Activated CD4-positive, alpha-beta T cell treated with anti-CD3 and anti-CD28 coated beads for 48 hours (primary cell): ENCODE measurements at regions not wholly inside any gene's neighbourhood (a gene's known extent, or its start where the extent isn't known, plus 50 kb on each side); places are given as distances from the start of the nearest gene placed in this dataset.
"Not testable (repeated sequence)": the region's sequence is repeated elsewhere in the genome, so short reads cannot be mapped to it uniquely, and the experiment has no call there.

Experiments
- DNase-seq: peaks from one replicate; pipeline ENCODE4 v3.0.0-alpha.2; 2020

- no peak for DNase-seq
Observed at GRCh38 chr11:88061111-88061510, 114.1 kb downstream of the RAB38 start.

DNA sequence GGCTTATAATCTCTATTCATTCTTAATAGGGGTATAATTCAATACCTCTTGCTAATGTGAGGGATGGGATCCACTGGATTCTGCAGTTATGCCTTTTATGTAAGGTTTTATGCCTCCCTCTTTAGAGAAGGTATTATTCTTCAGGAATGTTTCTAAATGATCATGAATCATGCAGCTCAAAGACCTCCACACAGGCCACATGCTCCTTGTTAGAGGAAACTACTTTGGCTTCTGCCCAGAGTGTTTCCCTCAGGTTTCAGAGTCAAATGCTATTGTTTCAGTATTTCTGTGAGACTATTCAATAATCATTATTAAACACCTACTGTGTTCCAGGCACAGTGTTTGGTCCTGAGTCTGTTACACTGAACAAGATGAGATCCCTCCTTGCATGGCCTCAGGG, 115.9 kb downstream of the RAB38 start:
- no peak for DNase-seq

DNA sequence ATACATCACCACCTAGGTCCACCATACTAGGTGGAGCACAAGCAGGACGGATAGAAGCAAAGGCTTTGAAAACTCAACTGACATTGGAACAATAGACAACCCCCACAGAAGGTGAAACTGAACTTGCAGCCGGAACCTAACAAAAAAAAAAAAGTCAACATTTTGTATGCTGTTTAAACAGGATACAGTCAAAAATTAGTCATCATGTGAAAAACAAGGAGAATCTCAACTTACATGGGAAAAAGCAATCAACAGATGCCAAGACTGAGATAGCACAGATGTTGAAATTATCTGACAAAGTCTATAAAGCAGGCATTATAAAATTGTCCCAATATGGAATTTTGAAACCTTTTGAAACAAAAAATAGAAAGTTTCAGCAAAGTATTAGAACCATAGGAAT, 123.8 kb downstream of the RAB38 start:
- DNase-seq, result no peak

GRCh38 chr11:88050247-88050646, 125.0 kb downstream of the RAB38 start:
- no peak for DNase-seq

DNA sequence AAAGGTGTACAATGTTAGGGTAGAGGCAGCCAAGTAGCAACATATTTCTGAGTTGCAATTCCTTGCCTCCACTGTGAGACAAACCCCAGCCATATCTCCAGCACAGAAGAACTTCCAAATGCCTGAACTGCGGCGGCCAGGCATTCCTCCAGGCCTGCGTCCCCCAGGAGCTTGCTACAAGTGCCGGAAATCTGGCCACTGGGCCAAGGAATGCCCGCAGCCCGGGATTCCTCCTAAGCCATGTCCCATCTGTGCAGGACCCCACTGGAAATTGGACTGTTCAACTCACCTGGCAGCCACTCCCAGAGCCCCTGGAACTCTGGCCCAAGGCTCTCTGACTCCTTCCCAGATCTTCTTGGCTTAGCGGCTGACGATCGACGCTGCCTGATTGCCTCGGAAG, 130.0 kb downstream of the RAB38 start:
- not testable (repeated sequence) for DNase-seq

- DNase-seq, result not testable (repeated sequence)
Observed at GRCh38 chr11:88044658-88045057, 130.6 kb downstream of the RAB38 start.

DNA sequence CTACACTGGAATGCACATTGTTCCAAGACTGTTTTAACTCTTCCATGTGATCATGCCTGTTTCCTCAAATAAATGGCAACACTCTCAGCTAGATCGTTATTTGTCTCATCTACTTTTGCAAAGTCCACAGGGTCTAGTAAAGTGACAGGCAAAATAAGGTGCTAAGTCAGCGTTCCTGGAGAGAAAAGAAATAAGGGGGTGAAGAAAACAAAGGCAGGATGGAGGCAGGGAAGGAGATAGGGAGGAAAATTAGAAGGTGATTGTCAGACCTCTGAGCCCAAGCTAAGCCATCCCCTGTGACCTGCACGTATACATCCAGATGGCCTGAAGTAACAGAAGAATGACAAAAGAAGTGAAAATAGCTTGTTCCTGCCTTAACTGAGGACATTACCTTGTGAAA, 132.1 kb downstream of the RAB38 start:
- no peak for DNase-seq

DNA sequence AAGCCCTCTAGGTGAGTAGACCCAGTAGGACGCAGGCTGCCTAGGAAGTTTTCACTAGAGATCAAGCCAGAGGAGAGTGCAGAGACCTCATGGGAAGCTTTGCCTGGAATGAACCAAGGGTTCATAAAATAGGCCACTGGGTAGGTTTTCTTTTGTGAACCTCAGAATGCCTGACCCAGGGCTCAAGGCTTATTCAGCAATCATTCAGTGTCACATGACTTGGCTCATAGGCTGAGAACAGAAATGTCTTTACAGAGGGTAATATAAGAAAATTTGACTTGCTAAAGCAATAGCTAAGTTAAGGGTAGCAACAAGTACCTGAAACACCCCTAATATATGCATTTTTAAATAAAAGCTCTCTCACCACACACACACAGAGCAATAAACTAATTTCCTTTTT, 132.6 kb downstream of the RAB38 start:
- DNase-seq, result no peak

DNA sequence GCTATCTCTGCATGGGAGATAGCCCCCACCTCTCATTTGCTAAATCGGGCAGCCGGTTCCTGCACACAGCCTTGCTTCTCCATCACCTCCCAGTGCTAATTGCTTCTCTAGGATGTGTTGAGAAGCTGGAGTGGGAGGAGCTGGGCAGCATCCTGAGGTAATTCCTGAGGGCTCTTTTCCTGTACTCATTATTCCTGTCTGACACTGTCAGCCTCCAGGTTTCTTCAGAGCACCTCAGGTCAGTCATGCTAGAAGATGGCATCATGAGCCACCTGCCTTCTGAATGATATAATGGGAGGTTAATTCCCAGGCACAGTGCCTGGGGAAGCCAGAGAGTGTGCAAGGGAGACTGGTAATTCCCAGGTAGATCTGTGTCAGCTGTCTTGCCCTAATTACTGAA, 133.0 kb downstream of the RAB38 start:
- no peak for DNase-seq

DNA sequence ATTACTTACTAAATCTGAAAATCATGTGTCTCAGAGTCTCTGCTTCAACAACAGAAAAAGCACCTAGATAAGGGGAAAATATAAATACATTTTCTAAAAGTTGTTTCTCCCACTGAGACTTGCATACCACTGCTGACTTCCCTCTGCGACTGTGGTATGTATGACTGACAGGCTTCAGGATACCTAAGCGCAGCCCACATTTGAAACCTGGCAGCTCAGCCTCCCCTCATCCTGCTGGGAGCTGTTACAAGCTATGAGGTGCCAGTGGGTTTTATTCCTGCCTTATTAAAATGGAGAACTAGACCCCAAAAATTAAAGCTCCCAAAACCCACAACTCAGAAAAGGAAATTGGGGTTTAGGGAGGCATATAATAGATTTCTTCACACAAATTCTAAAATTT, 133.6 kb downstream of the RAB38 start:
- no peak for DNase-seq

GRCh38 chr11:88040148-88040496, 135.1 kb downstream of the RAB38 start:
- DNase-seq, result no peak

- no peak for DNase-seq
Observed at GRCh38 chr11:88039476-88040147, 135.6 kb downstream of the RAB38 start.

DNA sequence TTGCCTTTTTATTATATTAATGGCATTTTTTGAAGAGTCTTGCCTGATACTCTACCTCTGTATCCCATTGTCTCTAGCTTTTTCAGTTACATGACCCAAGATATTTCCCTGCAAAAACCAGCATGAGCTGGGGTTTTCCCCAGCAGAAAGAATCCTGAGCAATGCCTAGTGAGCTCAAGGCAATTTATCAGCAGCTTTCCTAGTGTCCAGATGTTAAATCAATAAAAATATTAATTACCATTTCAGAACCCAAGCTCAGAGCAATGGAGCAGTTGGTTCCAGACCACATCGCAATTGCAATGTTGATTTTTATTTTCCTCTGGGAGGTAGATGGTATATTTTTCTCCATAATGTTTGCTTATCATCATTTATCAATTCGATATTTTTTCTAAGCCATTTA, 137.2 kb downstream of the RAB38 start:
- no peak for DNase-seq

- no peak for DNase-seq
Observed at GRCh38 chr11:88036701-88037100, 138.5 kb downstream of the RAB38 start.

- no peak for DNase-seq
Observed at GRCh38 chr11:88035271-88035670, 140.0 kb downstream of the RAB38 start.

DNA sequence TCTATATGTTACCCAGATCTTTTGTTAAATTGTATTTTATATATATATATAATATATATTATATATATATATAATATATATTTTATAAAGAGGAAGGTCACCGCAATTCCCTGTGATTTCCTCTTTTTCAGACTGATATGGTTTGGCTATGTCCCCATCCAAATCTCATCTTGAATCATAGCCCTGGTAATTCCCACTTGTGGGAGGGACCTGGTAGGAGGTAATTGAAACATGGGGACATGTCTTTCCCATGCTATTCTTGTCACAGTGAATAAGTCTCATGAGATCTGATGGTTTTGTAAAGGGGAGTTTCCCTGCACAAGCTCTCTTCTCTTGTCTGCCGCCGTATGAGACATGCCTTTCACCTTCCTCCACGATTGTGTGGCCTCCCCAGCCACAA, 157.6 kb downstream of the RAB38 start:
- DNase-seq, result no peak

DNA sequence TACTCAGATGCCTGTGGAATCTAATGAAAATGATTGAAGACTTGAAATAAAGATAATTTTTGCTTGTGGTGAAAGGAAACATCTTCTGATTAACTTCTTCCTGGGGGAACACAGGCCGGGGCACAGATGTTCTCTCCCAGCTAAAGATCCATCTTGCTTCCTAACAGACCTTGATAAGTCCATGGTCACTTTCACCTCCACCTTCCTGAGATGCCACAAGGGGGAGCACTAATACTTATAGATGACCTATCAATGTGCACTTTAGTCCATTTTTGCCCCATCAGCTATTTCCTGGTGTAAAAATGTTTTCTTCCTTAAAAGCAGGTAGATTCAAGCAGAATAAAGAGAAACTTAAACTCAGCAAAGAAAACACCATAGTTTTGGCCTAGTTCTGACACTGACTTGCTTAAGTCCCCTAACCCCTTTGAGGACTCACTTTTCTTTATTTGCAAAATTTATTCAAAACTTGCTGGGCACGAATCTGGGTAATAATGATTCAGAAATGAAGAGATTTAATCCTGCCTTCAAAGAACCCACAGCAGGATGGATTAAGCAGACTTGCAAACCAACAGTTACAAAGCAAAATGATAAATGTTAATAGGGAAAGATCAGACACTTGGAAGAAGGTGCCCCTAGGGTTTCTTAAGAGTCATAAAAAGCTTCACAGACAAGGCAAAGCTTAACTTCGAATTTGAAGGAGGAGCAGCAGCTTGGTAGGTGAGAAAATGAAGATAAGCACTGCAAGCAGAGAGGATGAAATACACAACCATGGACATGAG, 158.7 kb downstream of the RAB38 start:
- DNase-seq, result peak; percentile 69

DNA sequence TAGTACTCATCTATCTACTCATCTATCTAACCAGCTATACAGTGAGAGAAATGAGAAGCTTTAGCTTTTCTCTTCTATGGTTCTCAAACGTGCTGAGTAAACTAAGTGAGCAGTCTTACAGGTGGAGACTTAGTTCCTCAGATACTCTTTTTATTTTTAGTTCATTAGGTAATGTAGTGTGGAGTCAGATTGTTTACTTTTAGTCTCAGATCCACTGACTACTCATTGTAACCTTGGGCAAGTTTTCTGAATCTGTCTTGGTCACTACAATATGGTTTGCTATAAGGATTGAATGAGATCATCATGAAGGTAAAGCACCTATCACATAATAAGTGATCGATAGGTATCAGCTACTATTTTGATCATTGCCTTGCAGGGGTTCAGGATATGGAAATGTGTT, 160.1 kb downstream of the RAB38 start:
- no peak for DNase-seq

GRCh38 chr11:88013508-88014065, 161.7 kb downstream of the RAB38 start:
- DNase-seq, result no peak

GRCh38 chr11:88012456-88012855, 162.8 kb downstream of the RAB38 start:
- no peak for DNase-seq

- DNase-seq, result no peak
Observed at GRCh38 chr11:87976009-87976408, 199.2 kb downstream of the RAB38 start.

DNA sequence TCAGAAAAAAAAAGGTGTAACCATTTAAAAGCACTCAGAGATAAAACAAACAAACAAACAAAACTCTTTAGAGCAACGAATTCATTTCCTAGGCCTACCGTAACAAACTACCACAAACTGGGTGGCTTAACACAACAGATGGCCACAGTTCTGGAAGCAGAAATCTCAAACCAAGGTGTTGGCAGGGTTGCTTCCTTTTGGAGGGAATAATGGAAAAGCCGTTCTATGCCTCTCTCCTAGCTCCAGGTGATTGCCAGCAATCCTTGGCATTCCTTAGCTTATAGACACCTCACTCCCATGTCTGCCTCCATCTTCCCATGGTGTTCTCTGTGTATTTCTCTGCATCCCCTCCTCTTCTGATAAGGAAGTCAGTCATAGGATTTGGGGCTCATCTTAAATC, 200.4 kb downstream of the RAB38 start:
- no peak for DNase-seq

- DNase-seq, result no peak
Observed at GRCh38 chr11:87972133-87972532, 203.1 kb downstream of the RAB38 start.

GRCh38 chr11:87971354-87971753, 203.9 kb downstream of the RAB38 start:
- DNase-seq, result no peak

GRCh38 chr11:87970762-87971161, 204.5 kb downstream of the RAB38 start:
- DNase-seq, result no peak
